ENCODE measurements at regions not wholly inside any gene's neighbourhood (a gene's known extent, or its start where the extent isn't known, plus 50 kb on each side); places are given as distances from the start of the nearest gene placed in this dataset.

GRCh38 chr18:7429831-7430230 is 137.3 kb upstream of the PTPRM start:
- H3K4me1 Mint-ChIP-seq (ENCODE audit: insufficient read depth, unreplicated experiment): no peaks in the 10 kb centered on the region
- CTCF ChIA-PET: interaction anchor here (1.4 kb wide), 1 partner anchor 157 kb away, joined by 7 read pairs; no protein-coding TSS in a partner anchor
- intact Hi-C loops (cut with micrococcal nuclease): no loop called here

GRCh38 chr18:7436166-7436565 is 130.9 kb upstream of the PTPRM start:
- Mint-ChIP-seq H3K4me1 (ENCODE audit: insufficient read depth, unreplicated experiment) (peaks cover 5% of the 10 kb centered on the region), H3K36me3 (ENCODE audit: insufficient read depth, unreplicated experiment) (no peaks in the 10 kb centered on the region), H3K9me3 (ENCODE audit: unreplicated experiment) (no peaks in the 10 kb centered on the region), H3K27ac (ENCODE audit: low read depth, unreplicated experiment) (peak overlapping the region; percentile 13), H3K27me3 (ENCODE audit: insufficient read depth, unreplicated experiment) (no peaks in the 10 kb centered on the region), H3K4me3 (ENCODE audit: unreplicated experiment) (no peak overlapping the region)
- BruUV-seq (replicated peaks): no TSS peak
- TF ChIP-seq CTCF (IDR thresholded peaks at IDR 0.05; ENCODE audit: unreplicated experiment): no peak
- CTCF ChIA-PET: no interaction called here
- POLR2A ChIA-PET: interaction anchor here (1.6 kb wide), 1 partner anchor 11 kb away, joined by 4 read pairs; no protein-coding TSS in a partner anchor
- intact Hi-C loops (cut with micrococcal nuclease): no loop called here
- no peak for DNase-seq (ENCODE audit: unreplicated experiment)

More at GRCh38 chr18:7429831-7430230, 137.3 kb upstream of the PTPRM start:
- H3K9me3 Mint-ChIP-seq (ENCODE audit: unreplicated experiment): peaks cover 2% of the 10 kb centered on the region
- no TSS peak for BruUV-seq (replicated peaks)
- no peaks in the 10 kb centered on the region for H3K36me3 Mint-ChIP-seq (ENCODE audit: insufficient read depth, unreplicated experiment)
- H3K4me3 Mint-ChIP-seq (ENCODE audit: unreplicated experiment): no peak overlapping the region
- no peak for DNase-seq (ENCODE audit: unreplicated experiment)
- no peak for TF ChIP-seq CTCF (IDR thresholded peaks at IDR 0.05; ENCODE audit: unreplicated experiment)
- no peaks in the 10 kb centered on the region for H3K27me3 Mint-ChIP-seq (ENCODE audit: insufficient read depth, unreplicated experiment)
- POLR2A ChIA-PET: no interaction called here
- no peak overlapping the region for H3K27ac Mint-ChIP-seq (ENCODE audit: low read depth, unreplicated experiment)

GRCh38 chr18:7437870-7438269 is 129.2 kb upstream of the PTPRM start:
- H3K4me1 Mint-ChIP-seq (ENCODE audit: insufficient read depth, unreplicated experiment): peaks cover 6% of the 10 kb centered on the region
- H3K27me3 Mint-ChIP-seq (ENCODE audit: insufficient read depth, unreplicated experiment): no peaks in the 10 kb centered on the region
- TF ChIP-seq CTCF (IDR thresholded peaks at IDR 0.05; ENCODE audit: unreplicated experiment): no peak
- H3K36me3 Mint-ChIP-seq (ENCODE audit: insufficient read depth, unreplicated experiment): no peaks in the 10 kb centered on the region
- CTCF ChIA-PET: interaction anchor here (0.8 to 1.1 kb wide), 2 partner anchors 128 to 165 kb away, joined by 3 to 4 read pairs; no protein-coding TSS in a partner anchor
- POLR2A ChIA-PET: interaction anchor here (0.7 to 1.1 kb wide), 2 partner anchors 9 to 12 kb away, joined by 3 to 4 read pairs; no protein-coding TSS in a partner anchor
- BruUV-seq (replicated peaks): no TSS peak
- intact Hi-C loops (cut with micrococcal nuclease): no loop called here
- H3K27ac Mint-ChIP-seq (ENCODE audit: low read depth, unreplicated experiment): no peak overlapping the region
- H3K4me3 Mint-ChIP-seq (ENCODE audit: unreplicated experiment): no peak overlapping the region
- no peaks in the 10 kb centered on the region for H3K9me3 Mint-ChIP-seq (ENCODE audit: unreplicated experiment)
- no peak for DNase-seq (ENCODE audit: unreplicated experiment)

- Mint-ChIP-seq H3K27ac (ENCODE audit: low read depth, unreplicated experiment) (no peak overlapping the region), H3K4me3 (ENCODE audit: unreplicated experiment) (no peak overlapping the region), H3K36me3 (ENCODE audit: insufficient read depth, unreplicated experiment) (no peaks in the 10 kb centered on the region), H3K9me3 (ENCODE audit: unreplicated experiment) (no peaks in the 10 kb centered on the region), H3K4me1 (ENCODE audit: insufficient read depth, unreplicated experiment) (peaks cover 6% of the 10 kb centered on the region), H3K27me3 (ENCODE audit: insufficient read depth, unreplicated experiment) (no peaks in the 10 kb centered on the region)
- DNase-seq (ENCODE audit: unreplicated experiment): no peak
- intact Hi-C loops (cut with micrococcal nuclease): no loop called here
- CTCF ChIA-PET: interaction anchor here (1.1 kb wide), 1 partner anchor 165 kb away, joined by 4 read pairs; no protein-coding TSS in a partner anchor
- no peak for TF ChIP-seq CTCF (IDR thresholded peaks at IDR 0.05; ENCODE audit: unreplicated experiment)
- POLR2A ChIA-PET: no interaction called here
- BruUV-seq (replicated peaks): no TSS peak
Measured at GRCh38 chr18:7438646-7439045, 128.5 kb upstream of the PTPRM start.
